GM12865 (cell line): ENCODE measurements at regions not wholly inside any gene's neighbourhood (a gene's known extent, or its start where the extent isn't known, plus 50 kb on each side); places are given as distances from the start of the nearest gene placed in this dataset.

Experiments used
- DNase-seq: peaks from one replicate; pipeline ENCODE4 v3.0.0; 2010; ENCODE audit warnings: low read depth
- H3K4me3 ChIP-seq: 2 replicates; pipeline ENCODE4 v1.5.1; 2011; ENCODE audit warnings: mild to moderate bottlenecking, low read depth, low read length, control low read depth
- CTCF ChIP-seq: IDR thresholded peaks from 2 replicates; pipeline ENCODE4 v1.5.1; 2011; ENCODE audit warnings: low read length, control low read depth, low read depth, inconsistent platforms; ENCODE audit not compliant: insufficient read depth; ENCODE audit errors: missing control alignments

- no peak for DNase-seq
- H3K4me3 ChIP-seq: no peak overlapping the region
- no peak for TF ChIP-seq CTCF
Observed at GRCh38 chr6:14448246-14448645, 330.7 kb downstream of the CD83 start.

- TF ChIP-seq CTCF: no peak
- DNase-seq: no peak
- no peak overlapping the region for H3K4me3 ChIP-seq
Observed at GRCh38 chr6:14450133-14450504, 332.5 kb downstream of the CD83 start.

- H3K4me3 ChIP-seq: no peak overlapping the region
- no peak for TF ChIP-seq CTCF
- DNase-seq: no peak
Observed at GRCh38 chr6:14450578-14450977, 333.0 kb downstream of the CD83 start.

- no peak for TF ChIP-seq CTCF
- H3K4me3 ChIP-seq: no peak overlapping the region
- DNase-seq: no peak
Observed at GRCh38 chr6:14451594-14452374, 334.2 kb downstream of the CD83 start.

- no peak for DNase-seq
- TF ChIP-seq CTCF: no peak
- no peak overlapping the region for H3K4me3 ChIP-seq
Observed at GRCh38 chr6:14452567-14453527, 335.3 kb downstream of the CD83 start.

- no peak for TF ChIP-seq CTCF
- DNase-seq: no peak
- H3K4me3 ChIP-seq: no peak overlapping the region
Observed at GRCh38 chr6:14453712-14454472, 336.3 kb downstream of the CD83 start.
